ENCODE measurements at regions not wholly inside any gene's neighbourhood (a gene's known extent, or its start where the extent isn't known, plus 50 kb on each side); places are given as distances from the start of the nearest gene placed in this dataset.

DNA sequence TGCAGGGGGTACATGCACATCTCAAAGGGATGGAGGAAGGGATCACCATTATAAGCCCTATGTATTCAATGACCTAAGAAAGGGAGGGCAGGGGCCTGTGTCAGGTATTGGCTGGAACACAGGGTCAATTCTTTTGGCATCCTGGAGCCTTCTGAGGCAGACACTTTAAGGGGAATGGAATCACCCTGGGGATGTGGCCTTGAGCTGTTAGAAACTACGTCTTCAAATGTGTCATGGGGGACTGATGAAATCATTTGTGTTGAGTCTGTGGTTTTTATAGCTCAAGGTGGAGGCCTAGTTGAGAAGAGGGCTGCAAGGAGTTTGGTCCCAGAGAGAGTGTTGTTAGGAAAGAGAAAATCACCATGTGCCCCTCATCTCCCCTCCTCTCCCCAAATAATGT, 206.1 kb upstream of the CELF2 start:
- Histone ChIP-seq H3K27ac (no peak overlapping the region), H3K4me3 (no peak overlapping the region), H3K9me3 (ENCODE audit: low read depth) (no peaks in the 10 kb centered on the region), H3K4me1 (ENCODE audit: low read depth) (no peaks in the 10 kb centered on the region), H3K36me3 (no peaks in the 10 kb centered on the region), H3K27me3 (no peaks in the 10 kb centered on the region)
- no peak for DNase-seq (ENCODE audit: low read depth in 1 of 2, low spot score in 1 of 2)
- TF ChIP-seq, protein P1, sequence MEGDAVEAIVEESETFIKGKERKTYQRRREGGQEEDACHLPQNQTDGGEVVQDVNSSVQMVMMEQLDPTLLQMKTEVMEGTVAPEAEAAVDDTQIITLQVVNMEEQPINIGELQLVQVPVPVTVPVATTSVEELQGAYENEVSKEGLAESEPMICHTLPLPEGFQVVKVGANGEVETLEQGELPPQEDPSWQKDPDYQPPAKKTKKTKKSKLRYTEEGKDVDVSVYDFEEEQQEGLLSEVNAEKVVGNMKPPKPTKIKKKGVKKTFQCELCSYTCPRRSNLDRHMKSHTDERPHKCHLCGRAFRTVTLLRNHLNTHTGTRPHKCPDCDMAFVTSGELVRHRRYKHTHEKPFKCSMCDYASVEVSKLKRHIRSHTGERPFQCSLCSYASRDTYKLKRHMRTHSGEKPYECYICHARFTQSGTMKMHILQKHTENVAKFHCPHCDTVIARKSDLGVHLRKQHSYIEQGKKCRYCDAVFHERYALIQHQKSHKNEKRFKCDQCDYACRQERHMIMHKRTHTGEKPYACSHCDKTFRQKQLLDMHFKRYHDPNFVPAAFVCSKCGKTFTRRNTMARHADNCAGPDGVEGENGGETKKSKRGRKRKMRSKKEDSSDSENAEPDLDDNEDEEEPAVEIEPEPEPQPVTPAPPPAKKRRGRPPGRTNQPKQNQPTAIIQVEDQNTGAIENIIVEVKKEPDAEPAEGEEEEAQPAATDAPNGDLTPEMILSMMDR (IDR thresholded peaks at IDR 0.05; ENCODE audit: low read depth, low read length): no peak

DNA sequence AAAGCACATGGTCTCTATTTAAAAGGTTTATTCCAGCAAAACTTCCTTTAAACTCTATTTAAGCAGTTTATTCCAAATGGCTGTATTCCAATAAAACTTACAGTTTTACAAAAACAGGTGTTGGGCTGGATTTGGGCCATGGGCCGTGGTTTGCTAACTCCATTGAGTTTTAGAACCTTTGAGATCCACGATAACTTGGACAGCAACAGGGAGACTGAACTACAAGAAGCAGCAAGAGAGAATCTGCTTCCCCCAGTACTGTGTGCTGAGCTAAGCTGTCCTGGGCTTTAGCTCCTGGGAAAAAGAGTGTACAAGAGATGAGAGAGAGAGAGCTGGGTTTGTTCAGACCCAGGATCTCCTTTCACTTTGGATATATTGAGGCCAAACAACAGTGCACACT, 204.0 kb upstream of the CELF2 start:
- TF ChIP-seq, protein P1 (IDR thresholded peaks at IDR 0.05; ENCODE audit: low read depth, low read length): no peak
- Histone ChIP-seq H3K9me3 (ENCODE audit: low read depth) (no peaks in the 10 kb centered on the region), H3K27ac (no peak overlapping the region)

DNA sequence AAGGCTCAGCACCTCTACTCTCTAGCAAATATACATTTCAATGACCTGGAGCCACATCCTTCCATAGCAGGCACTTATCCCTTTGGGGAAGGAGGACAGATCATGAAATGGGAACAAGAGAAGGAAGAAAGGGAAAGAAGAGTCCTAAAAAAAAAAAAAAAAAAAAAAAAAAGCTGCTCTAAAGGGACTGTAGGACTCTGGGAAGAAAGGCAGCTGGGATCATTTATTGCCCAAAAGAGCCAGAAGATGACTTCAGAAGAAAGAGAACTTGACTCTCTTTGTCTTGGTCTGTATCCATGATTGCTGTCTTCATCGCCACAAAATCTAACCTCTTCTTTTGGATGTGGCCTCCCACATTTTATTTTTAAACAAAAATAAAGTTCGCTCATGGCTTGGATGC, 203.6 kb upstream of the CELF2 start:
- H3K36me3 ChIP-seq: no peaks in the 10 kb centered on the region
- no peak for DNase-seq (ENCODE audit: low read depth in 1 of 2, low spot score in 1 of 2)
- H3K4me1 ChIP-seq (ENCODE audit: low read depth): no peaks in the 10 kb centered on the region
- H3K27ac ChIP-seq: no peak overlapping the region
- no peaks in the 10 kb centered on the region for H3K9me3 ChIP-seq (ENCODE audit: low read depth)
- TF ChIP-seq, protein P1 (IDR thresholded peaks at IDR 0.05; ENCODE audit: low read depth, low read length): no peak
- no peak overlapping the region for H3K4me3 ChIP-seq
- no peaks in the 10 kb centered on the region for H3K27me3 ChIP-seq

More for the DNA sequence above, 204.0 kb upstream of the CELF2 start:
- Histone ChIP-seq H3K36me3 (no peaks in the 10 kb centered on the region), H3K4me3 (no peak overlapping the region), H3K27me3 (no peaks in the 10 kb centered on the region), H3K4me1 (ENCODE audit: low read depth) (no peaks in the 10 kb centered on the region)
- DNase-seq (ENCODE audit: low read depth in 1 of 2, low spot score in 1 of 2): no peak

DNA sequence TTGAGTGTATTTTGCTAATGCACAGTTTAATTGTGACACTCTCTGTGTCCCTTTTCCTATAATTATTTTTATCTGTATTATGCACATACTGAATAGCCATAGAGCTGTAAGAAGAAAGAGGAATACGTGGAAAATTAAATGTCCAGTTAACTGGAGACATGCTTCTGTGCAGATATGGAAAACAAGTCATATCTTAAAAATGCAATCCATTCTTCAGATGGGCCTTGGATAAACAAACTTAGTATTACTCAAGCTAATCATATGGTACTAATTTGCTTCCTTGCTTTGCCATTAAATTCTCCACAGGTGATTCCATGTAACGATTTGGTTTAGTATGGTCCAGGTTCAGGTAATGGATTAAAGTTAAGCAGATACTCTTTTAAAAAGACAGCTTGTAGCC, 201.2 kb upstream of the CELF2 start:
- TF ChIP-seq, protein P1 (IDR thresholded peaks at IDR 0.05; ENCODE audit: low read depth, low read length): no peak

DNA sequence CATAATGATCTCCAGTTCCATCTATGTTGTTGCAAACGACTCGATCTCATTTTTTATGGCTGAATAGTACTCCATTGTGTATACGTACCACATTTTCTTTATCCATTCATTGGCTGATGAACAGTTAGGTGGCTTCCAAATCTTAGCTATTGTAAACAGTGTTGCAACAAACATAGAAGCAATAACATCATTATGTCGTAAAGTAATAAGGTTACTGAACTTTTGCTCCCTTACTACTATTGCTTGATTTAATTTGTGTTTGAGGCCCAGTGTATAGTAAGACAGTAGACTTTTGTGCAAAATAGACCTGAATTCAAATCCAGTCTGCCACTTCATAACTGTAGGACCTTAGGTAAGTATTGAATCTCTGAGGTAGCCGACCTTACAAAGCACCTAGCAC, 200.1 kb upstream of the CELF2 start:
- Histone ChIP-seq H3K9me3 (ENCODE audit: low read depth) (no peaks in the 10 kb centered on the region), H3K4me1 (ENCODE audit: low read depth) (peaks cover 6% of the 10 kb centered on the region), H3K4me3 (no peak overlapping the region), H3K27me3 (no peaks in the 10 kb centered on the region), H3K36me3 (no peaks in the 10 kb centered on the region), H3K27ac (no peak overlapping the region)
- no peak for DNase-seq (ENCODE audit: low read depth in 1 of 2, low spot score in 1 of 2)
- TF ChIP-seq, protein P1 (IDR thresholded peaks at IDR 0.05; ENCODE audit: low read depth, low read length): no peak

More for the DNA sequence above, 201.2 kb upstream of the CELF2 start:
- H3K4me3 ChIP-seq: no peak overlapping the region
- no peaks in the 10 kb centered on the region for H3K27me3 ChIP-seq
- no peak overlapping the region for H3K27ac ChIP-seq
- no peaks in the 10 kb centered on the region for H3K9me3 ChIP-seq (ENCODE audit: low read depth)
- H3K4me1 ChIP-seq (ENCODE audit: low read depth): no peaks in the 10 kb centered on the region
- H3K36me3 ChIP-seq: no peaks in the 10 kb centered on the region
- DNase-seq (ENCODE audit: low read depth in 1 of 2, low spot score in 1 of 2): no peak

GRCh38 chr10:10818082-10818481, 199.6 kb upstream of the CELF2 start:
- H3K27me3 ChIP-seq: no peaks in the 10 kb centered on the region
- peaks cover 11% of the 10 kb centered on the region for H3K4me1 ChIP-seq (ENCODE audit: low read depth)
- H3K36me3 ChIP-seq: no peaks in the 10 kb centered on the region
- TF ChIP-seq, protein P1 (IDR thresholded peaks at IDR 0.05; ENCODE audit: low read depth, low read length): no peak
- DNase-seq (ENCODE audit: low read depth in 1 of 2, low spot score in 1 of 2): no peak
- H3K27ac ChIP-seq: no peak overlapping the region
- no peaks in the 10 kb centered on the region for H3K9me3 ChIP-seq (ENCODE audit: low read depth)
- H3K4me3 ChIP-seq: no peak overlapping the region
